RWPE1 (cell line): ENCODE measurements at regions not wholly inside any gene's neighbourhood (a gene's known extent, or its start where the extent isn't known, plus 50 kb on each side); places are given as distances from the start of the nearest gene placed in this dataset.

ENCODE experiments used
- CTCF ChIA-PET: fragments of 350-600 bp; sonication (Branson Sonifier 250); formaldehyde crosslinking; extraction: SDS; loops from one replicate; lab custom pipeline; 2021; lab: Yijun Ruan, JAX
- POLR2A ChIA-PET: fragments of 400-600 bp; formaldehyde crosslinking; extraction: SDS; loops from one replicate; lab custom pipeline; 2020; ENCODE audit warnings: antibody characterized with exemption; ENCODE audit not compliant: low non-redundant PET; lab: Yijun Ruan, JAX
- DNase-seq: peaks from one replicate; pipeline ENCODE4 v3.0.0; 2012; ENCODE audit warnings: low spot score
- H3K27ac ChIP-seq: fragments of 450-650 bp; 2 replicates; pipeline ENCODE4 v1.5.1; 2017
- TF ChIP-seq, protein P1 (sequence below): fragments of 450-650 bp; conservative IDR thresholded peaks from 2 replicates; pipeline ENCODE4 v1.5.1; 2017; ENCODE audit warnings: low read depth, mild to moderate bottlenecking

GRCh38 chr4:81844717-81845116, 373.0 kb upstream of the RASGEF1B start:
- CTCF ChIA-PET = interaction anchor here (0.5 to 2.0 kb wide), 6 partner anchors 11 to 432 kb away, joined by 3 to 12 read pairs (median 3); no protein-coding TSS in a partner anchor
- peak; percentile 63 for DNase-seq
- TF ChIP-seq, protein P1, sequence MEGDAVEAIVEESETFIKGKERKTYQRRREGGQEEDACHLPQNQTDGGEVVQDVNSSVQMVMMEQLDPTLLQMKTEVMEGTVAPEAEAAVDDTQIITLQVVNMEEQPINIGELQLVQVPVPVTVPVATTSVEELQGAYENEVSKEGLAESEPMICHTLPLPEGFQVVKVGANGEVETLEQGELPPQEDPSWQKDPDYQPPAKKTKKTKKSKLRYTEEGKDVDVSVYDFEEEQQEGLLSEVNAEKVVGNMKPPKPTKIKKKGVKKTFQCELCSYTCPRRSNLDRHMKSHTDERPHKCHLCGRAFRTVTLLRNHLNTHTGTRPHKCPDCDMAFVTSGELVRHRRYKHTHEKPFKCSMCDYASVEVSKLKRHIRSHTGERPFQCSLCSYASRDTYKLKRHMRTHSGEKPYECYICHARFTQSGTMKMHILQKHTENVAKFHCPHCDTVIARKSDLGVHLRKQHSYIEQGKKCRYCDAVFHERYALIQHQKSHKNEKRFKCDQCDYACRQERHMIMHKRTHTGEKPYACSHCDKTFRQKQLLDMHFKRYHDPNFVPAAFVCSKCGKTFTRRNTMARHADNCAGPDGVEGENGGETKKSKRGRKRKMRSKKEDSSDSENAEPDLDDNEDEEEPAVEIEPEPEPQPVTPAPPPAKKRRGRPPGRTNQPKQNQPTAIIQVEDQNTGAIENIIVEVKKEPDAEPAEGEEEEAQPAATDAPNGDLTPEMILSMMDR = peak; percentile 63
- POLR2A ChIA-PET = no interaction called here
- no peak overlapping the region for H3K27ac ChIP-seq

DNA sequence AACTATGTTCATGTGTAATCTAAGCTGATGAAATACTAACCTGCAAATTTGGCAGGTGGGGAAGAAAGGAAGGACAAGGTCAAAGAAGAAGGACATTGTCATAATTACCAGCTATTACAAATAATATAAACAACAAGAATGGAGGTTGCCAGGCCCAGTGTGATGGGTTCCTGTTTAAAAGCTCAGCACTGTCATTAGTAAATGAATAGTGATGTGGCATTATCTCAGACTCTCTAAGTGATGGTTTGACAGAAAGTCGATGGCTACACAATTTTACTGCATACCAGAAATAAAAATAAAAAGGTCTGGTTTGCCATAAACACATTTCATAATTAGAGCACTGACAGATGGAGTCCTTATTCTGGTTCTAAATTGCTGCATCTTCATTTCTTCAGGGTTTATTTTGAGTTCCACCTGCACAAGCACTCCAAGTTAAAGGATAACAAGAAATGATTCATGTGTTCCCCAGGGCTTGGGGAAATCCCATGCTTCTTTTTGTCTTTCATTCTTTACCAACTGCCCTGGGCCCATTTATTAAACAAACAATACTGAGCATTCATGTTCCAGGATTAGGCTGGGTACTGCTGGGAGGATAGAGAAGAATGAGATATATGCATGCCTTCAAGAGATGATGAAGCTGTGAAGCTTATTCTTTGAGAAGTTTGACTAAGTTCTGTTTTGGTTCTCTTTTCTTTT, 367.8 kb upstream of the RASGEF1B start:
- CTCF ChIA-PET = interaction anchor here (0.7 kb wide), 1 partner anchor 50 kb away, joined by 3 read pairs; no protein-coding TSS in a partner anchor
- DNase-seq = no peak

GRCh38 chr4:81838586-81838985, 366.9 kb upstream of the RASGEF1B start:
- no peak overlapping the region for H3K27ac ChIP-seq
- POLR2A ChIA-PET = no interaction called here
- DNase-seq = no peak
- TF ChIP-seq, protein P1 = no peak
- CTCF ChIA-PET = interaction anchor here (0.7 kb wide), 1 partner anchor 49 kb away, joined by 3 read pairs; no protein-coding TSS in a partner anchor

More for the DNA sequence above, 367.8 kb upstream of the RASGEF1B start:
- H3K27ac ChIP-seq = no peak overlapping the region
- TF ChIP-seq, protein P1 = no peak
- POLR2A ChIA-PET = no interaction called here

GRCh38 chr4:81836716-81837115, 365.0 kb upstream of the RASGEF1B start:
- TF ChIP-seq, protein P1 = no peak
- CTCF ChIA-PET = interaction anchor here (0.6 kb wide), 1 partner anchor 20 kb away, joined by 3 read pairs; no protein-coding TSS in a partner anchor
- POLR2A ChIA-PET = no interaction called here
- DNase-seq = no peak
- H3K27ac ChIP-seq = no peak overlapping the region

DNA sequence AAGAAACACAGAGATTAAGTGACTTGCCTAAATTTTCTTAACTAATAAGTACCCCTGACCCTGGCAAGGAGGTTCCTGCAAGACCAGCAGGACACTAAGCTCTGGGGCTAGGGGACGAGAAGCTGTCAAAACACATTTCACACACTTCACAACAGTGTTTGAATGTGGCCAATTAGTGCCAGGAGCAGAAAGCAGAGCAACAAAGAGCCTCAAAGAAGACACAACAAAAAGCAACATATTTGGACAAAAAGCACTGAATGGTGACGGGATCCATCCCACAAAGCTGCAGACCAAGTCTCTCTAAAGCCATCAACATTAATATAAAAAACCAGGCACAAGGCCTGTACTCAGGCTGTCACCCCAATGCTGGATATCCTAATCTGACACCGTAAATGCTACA, 361.9 kb upstream of the RASGEF1B start:
- H3K27ac ChIP-seq = no peak overlapping the region
- TF ChIP-seq, protein P1 = no peak
- DNase-seq = no peak
- ChIA-PET POLR2A (no interaction called here), CTCF (no interaction called here)

DNA sequence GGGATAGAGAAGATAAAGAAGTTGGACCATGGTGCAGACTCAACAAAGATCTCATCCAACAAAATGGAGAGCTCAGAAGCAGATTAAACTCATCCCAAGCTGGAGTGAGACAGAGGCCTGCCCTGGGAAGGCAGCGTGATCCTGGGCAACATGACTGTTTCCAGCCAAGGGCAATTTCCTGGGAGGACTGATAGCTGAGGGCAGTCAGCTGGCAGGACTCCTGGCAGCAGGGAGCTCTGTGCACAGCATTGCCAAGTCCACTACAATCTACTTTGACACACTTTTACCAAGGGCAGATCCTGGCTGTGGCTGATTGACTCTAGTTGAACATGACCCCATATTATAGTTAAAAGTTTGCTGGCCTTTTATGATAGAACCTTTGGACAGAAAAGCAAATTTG, 357.3 kb upstream of the RASGEF1B start:
- H3K27ac ChIP-seq = no peak overlapping the region
- TF ChIP-seq, protein P1 = no peak
- POLR2A ChIA-PET = no interaction called here
- DNase-seq = no peak
- CTCF ChIA-PET = no interaction called here
